NAMALWA (cell line): ENCODE measurements at regions not wholly inside any gene's neighbourhood (a gene's known extent, or its start where the extent isn't known, plus 50 kb on each side); places are given as distances from the start of the nearest gene placed in this dataset.
A peak's percentile ranks its signal among the peaks of the same experiment; 100 is the strongest.

Experiments
- DNase-seq: peaks from one replicate; pipeline ENCODE4 v3.0.0-alpha.2; 2015; ENCODE audit warnings: low spot score

- DNase-seq = no peak
Observed at GRCh38 chr12:111074965-111075364, 154.6 kb upstream of the MYL2 start.

- DNase-seq = no peak
Observed at GRCh38 chr12:111074559-111074958, 154.2 kb upstream of the MYL2 start.

- DNase-seq = no peak
Observed at GRCh38 chr12:111073370-111073769, 153.0 kb upstream of the MYL2 start.

- DNase-seq = no peak
Observed at GRCh38 chr12:111072299-111072698, 151.9 kb upstream of the MYL2 start.

- DNase-seq = no peak
Observed at GRCh38 chr12:111069886-111070285, 149.5 kb upstream of the MYL2 start.

GRCh38 chr12:111068290-111068689, 147.9 kb upstream of the MYL2 start:
- no peak for DNase-seq

GRCh38 chr12:111067498-111067897, 147.1 kb upstream of the MYL2 start:
- DNase-seq = no peak

GRCh38 chr12:111066744-111067437, 146.5 kb upstream of the MYL2 start:
- DNase-seq = peak; percentile 59

- no peak for DNase-seq
Observed at GRCh38 chr12:111064982-111065381, 144.6 kb upstream of the MYL2 start.

GRCh38 chr12:111064154-111064553, 143.8 kb upstream of the MYL2 start:
- no peak for DNase-seq

- no peak for DNase-seq
Observed at GRCh38 chr12:111063295-111064026, 143.1 kb upstream of the MYL2 start.

GRCh38 chr12:111057701-111058425, 137.5 kb upstream of the MYL2 start:
- no peak for DNase-seq

- no peak for DNase-seq
Observed at GRCh38 chr12:111056618-111057521, 136.5 kb upstream of the MYL2 start.

GRCh38 chr12:111055181-111055880, 135.0 kb upstream of the MYL2 start:
- DNase-seq = no peak

GRCh38 chr12:111048991-111049390, 128.6 kb upstream of the MYL2 start:
- no peak for DNase-seq

- DNase-seq = no peak
Observed at GRCh38 chr12:111046896-111047295, 126.5 kb upstream of the MYL2 start.

- DNase-seq = no peak
Observed at GRCh38 chr12:111045941-111046340, 125.6 kb upstream of the MYL2 start.

GRCh38 chr12:111041091-111041490, 120.7 kb upstream of the MYL2 start:
- DNase-seq = no peak

- DNase-seq = peak; percentile 17
Observed at GRCh38 chr12:111040690-111041089, 120.3 kb upstream of the MYL2 start.

- no peak for DNase-seq
Observed at GRCh38 chr12:111038941-111039340, 118.6 kb upstream of the MYL2 start.

- DNase-seq = no peak
Observed at GRCh38 chr12:111038077-111038476, 117.7 kb upstream of the MYL2 start.
